ENCODE measurements at regions not wholly inside any gene's neighbourhood (a gene's known extent, or its start where the extent isn't known, plus 50 kb on each side); places are given as distances from the start of the nearest gene placed in this dataset.
A peak's percentile ranks its signal among the peaks of the same experiment; 100 is the strongest.

- no peak for DNase-seq (ENCODE audit: low read depth in 2 of 2)
These were observed 58.9 kb upstream of the ZNF618 start for GRCh38 chr9:113817171-113817570.

DNA sequence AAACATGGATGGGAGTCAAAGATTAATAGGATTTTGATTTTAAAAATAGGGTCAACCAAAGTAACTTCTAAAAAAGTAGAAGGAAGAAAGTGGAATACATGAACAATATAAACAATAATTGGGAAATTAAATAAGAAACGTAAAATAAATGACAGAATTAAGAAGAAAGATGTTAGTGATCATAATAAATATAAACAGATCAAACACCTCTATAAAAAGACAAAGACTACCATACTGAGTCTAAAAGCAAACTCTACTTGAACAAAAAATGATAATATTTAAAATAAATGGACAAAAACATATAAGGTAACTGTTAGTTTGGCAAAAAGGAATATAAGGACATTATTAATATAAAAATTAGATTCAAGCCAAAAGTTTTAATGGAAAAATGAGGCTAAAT is 57.7 kb upstream of the ZNF618 start:
- no peak for DNase-seq (ENCODE audit: low read depth in 2 of 2)

DNA sequence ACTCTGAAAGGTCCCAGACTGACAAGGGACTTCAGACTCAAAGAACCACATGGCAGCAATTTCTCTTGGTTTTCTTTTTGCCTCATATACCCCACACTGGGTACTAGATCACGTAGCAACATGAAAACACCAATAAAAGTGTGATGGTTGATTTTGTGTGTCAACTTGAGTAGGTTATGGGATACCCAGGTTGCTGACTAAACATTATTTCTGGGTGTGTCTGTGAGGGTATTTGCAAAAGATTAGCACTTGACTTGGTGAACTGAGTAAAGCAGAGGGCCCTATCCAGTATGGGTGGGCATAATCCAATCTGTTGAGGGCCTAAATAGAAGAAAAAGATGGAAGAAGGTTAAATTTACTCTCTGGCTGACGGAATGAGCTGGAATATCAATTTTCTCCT is 53.8 kb upstream of the ZNF618 start:
- no peak for DNase-seq (ENCODE audit: low read depth in 2 of 2)

DNA sequence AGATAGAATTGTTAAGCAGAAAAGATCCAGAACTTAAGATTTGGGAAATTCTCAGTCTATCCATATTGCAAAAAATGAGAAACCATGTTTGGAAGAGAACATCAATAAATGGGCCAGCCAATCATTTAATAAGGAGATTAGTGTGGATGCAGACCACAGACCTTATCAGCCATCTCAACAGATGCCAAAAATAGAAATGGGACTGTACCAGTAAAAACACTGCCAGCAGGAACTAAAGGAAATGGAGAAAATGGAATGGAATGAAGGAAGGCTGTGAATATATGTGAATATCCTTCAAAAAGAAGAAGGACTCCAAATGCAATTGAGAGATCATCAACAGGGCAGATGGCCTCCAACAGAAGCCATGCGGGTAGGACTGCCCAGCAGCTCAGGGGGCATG is 52.7 kb upstream of the ZNF618 start:
- peak in 1 of 2 donors; percentile 11 for DNase-seq (ENCODE audit: low read depth in 2 of 2)

All from dermis microvascular lymphatic vessel endothelial cell (primary cell).